ENCODE measurements at regions not wholly inside any gene's neighbourhood (a gene's known extent, or its start where the extent isn't known, plus 50 kb on each side); places are given as distances from the start of the nearest gene placed in this dataset.

GRCh38 chr18:77857678-77858655 is 608.3 kb downstream of the GALR1 start:
- Histone ChIP-seq H3K9ac (ENCODE audit: insufficient read depth, low read depth, low read length) (no peak overlapping the region), H3K4me3 (replicated peaks in 1 of 3; ENCODE audit: insufficient read depth in 1 of 3, low read depth in 2 of 3, low read length in 3 of 3) (no peak overlapping the region), H4K20me1 (ENCODE audit: insufficient read depth, low read length) (no peaks in the 10 kb centered on the region), H3K4me1 (ENCODE audit: insufficient read depth, low read length) (no peaks in the 10 kb centered on the region), H3K4me2 (ENCODE audit: low read depth, low read length) (no peak overlapping the region), H3K9me3 (ENCODE audit: low read length) (no peaks in the 10 kb centered on the region), H3K27me3 (ENCODE audit: control insufficient read depth in 1 of 2, insufficient read depth in 2 of 2, low read length in 2 of 2) (peaks cover 2 to 40% of the 10 kb centered on the region in 2 experiments), H3K27ac (ENCODE audit: extremely low read length, insufficient read depth, low read length) (no peak overlapping the region), H3K79me2 (ENCODE audit: insufficient read depth, low read length) (no peaks in the 10 kb centered on the region), H2AFZ (ENCODE audit: low read length) (no peak overlapping the region), H3K36me3 (replicated peaks in 1 of 2; ENCODE audit: control insufficient read depth in 1 of 2, insufficient read depth in 2 of 2, low read length in 2 of 2) (no peaks in the 10 kb centered on the region)
- 4% methylated on average over 4 of the region's 9 CpGs for WGBS (ENCODE audit: low lambda C conversion rate)
- intact Hi-C loops (cut with micrococcal nuclease; ENCODE audit: unreplicated experiment) = no loop called here
- in situ Hi-C loops (cut with HindIII; ENCODE audit: extremely low pct_ligation_motif_present, low pct_unique_long_range_greater_than_20kb) = no loop called here
- ATAC-seq (no peak), FAIRE-seq (no peak), DNase-seq (ENCODE audit: low spot score) (no peak)
- ChIA-PET CTCF (ENCODE audit: low intra/inter-chr PET ratio, low total read pairs) (no interaction called here), POLR2A (no interaction called here)
- no TSS peak for BruUV-seq (replicated peaks)
- TF ChIP-seq BRCA1 (CRISPR knock-in tag; IDR thresholded peaks at IDR 0.05) = no peak
- no peak for TF ChIP-seq ZNF674 (CRISPR knock-in tag; IDR thresholded peaks at IDR 0.05; ENCODE audit: low read depth)
- TF ChIP-seq NFE2L2 (IDR thresholded peaks at IDR 0.05; ENCODE audit: low read length) = no peak
- no peak for TF ChIP-seq TGIF2 (CRISPR knock-in tag; IDR thresholded peaks at IDR 0.05)
- TF ChIP-seq ZNF564 (CRISPR knock-in tag; IDR thresholded peaks at IDR 0.05) = no peak
- no peak for TF ChIP-seq PAF1 (CRISPR knock-in tag; IDR thresholded peaks at IDR 0.05)
- TF ChIP-seq ZNF143 (CRISPR knock-in tag; IDR thresholded peaks at IDR 0.05) = no peak
- TF ChIP-seq ARNT2 (CRISPR knock-in tag; IDR thresholded peaks at IDR 0.05; ENCODE audit: low read depth) = no peak
- no peak for TF ChIP-seq RFXAP (CRISPR knock-in tag; IDR thresholded peaks at IDR 0.05; ENCODE audit: borderline replicate concordance)
- no peak for TF ChIP-seq KIAA2018 (CRISPR knock-in tag; IDR thresholded peaks at IDR 0.05; ENCODE audit: borderline replicate concordance)
- TF ChIP-seq ZSCAN29 (CRISPR knock-in tag; conservative IDR thresholded peaks at IDR 0.05) = no peak
- no peak for TF ChIP-seq NFYC (CRISPR knock-in tag; IDR thresholded peaks at IDR 0.05)
- no peak for TF ChIP-seq MAZ (IDR thresholded peaks at IDR 0.05; ENCODE audit: borderline replicate concordance, low read depth, low read length)
- no peak for TF ChIP-seq MAZ (CRISPR knock-in tag; IDR thresholded peaks at IDR 0.05; ENCODE audit: low read depth)
- no peak for TF ChIP-seq PATZ1 (CRISPR knock-in tag; IDR thresholded peaks at IDR 0.05)

Measured in HepG2 (cell line).